NOMO-1 treated with dmso at 0.1 percent for 144 hours (cell line): ENCODE measurements at regions not wholly inside any gene's neighbourhood (a gene's known extent, or its start where the extent isn't known, plus 50 kb on each side); places are given as distances from the start of the nearest gene placed in this dataset.
"Not testable (repeated sequence)": the region's sequence is repeated elsewhere in the genome, so short reads cannot be mapped to it uniquely, and the experiment has no call there.

Experiments used
- DNase-seq: peaks from one replicate; lab custom pipeline; 2025; ENCODE audit not compliant: unreplicated experiment; lab: John Stamatoyannopoulos, UW

GRCh38 chr1:190667914-190668313 is 190.2 kb upstream of the BRINP3 start:
- no peak for DNase-seq

GRCh38 chr1:190679044-190679443 is 201.4 kb upstream of the BRINP3 start:
- DNase-seq: no peak

GRCh38 chr1:190679454-190679853 is 201.8 kb upstream of the BRINP3 start:
- no peak for DNase-seq

GRCh38 chr1:190679983-190680382 is 202.3 kb upstream of the BRINP3 start:
- no peak for DNase-seq

- DNase-seq: no peak
Observed at GRCh38 chr1:190685676-190686075, 208.0 kb upstream of the BRINP3 start.

GRCh38 chr1:190688096-190688495 is 210.4 kb upstream of the BRINP3 start:
- no peak for DNase-seq

GRCh38 chr1:190698488-190698887 is 220.8 kb upstream of the BRINP3 start:
- DNase-seq: not testable (repeated sequence)

GRCh38 chr1:190699165-190699564 is 221.5 kb upstream of the BRINP3 start:
- no peak for DNase-seq

GRCh38 chr1:190708418-190709057 is 230.9 kb upstream of the BRINP3 start:
- no peak for DNase-seq

- no peak for DNase-seq
Observed at GRCh38 chr1:190711069-190711468, 233.4 kb upstream of the BRINP3 start.

GRCh38 chr1:190717055-190717454 is 239.4 kb upstream of the BRINP3 start:
- no peak for DNase-seq

- no peak for DNase-seq
Observed at GRCh38 chr1:190736971-190737590, 259.4 kb upstream of the BRINP3 start.

GRCh38 chr1:190738317-190738716 is 260.7 kb upstream of the BRINP3 start:
- no peak for DNase-seq

- no peak for DNase-seq
Observed at GRCh38 chr1:190739926-190740325, 262.3 kb upstream of the BRINP3 start.

GRCh38 chr1:190747704-190748103 is 270.0 kb upstream of the BRINP3 start:
- DNase-seq: no peak

GRCh38 chr1:190752131-190752530 is 274.5 kb upstream of the BRINP3 start:
- DNase-seq: no peak

GRCh38 chr1:190754666-190755065 is 277.0 kb upstream of the BRINP3 start:
- DNase-seq: no peak

- peak; percentile 55 for DNase-seq
Observed at GRCh38 chr1:190759807-190760206, 282.1 kb upstream of the BRINP3 start.

- DNase-seq: no peak
Observed at GRCh38 chr1:190762325-190762724, 284.7 kb upstream of the BRINP3 start.

GRCh38 chr1:190792873-190793272 is 315.2 kb upstream of the BRINP3 start:
- no peak for DNase-seq

- no peak for DNase-seq
Observed at GRCh38 chr1:190807629-190808028, 330.0 kb upstream of the BRINP3 start.

- no peak for DNase-seq
Observed at GRCh38 chr1:190808035-190808434, 330.4 kb upstream of the BRINP3 start.

- DNase-seq: no peak
Observed at GRCh38 chr1:190809312-190809711, 331.6 kb upstream of the BRINP3 start.
